ENCODE measurements at regions not wholly inside any gene's neighbourhood (a gene's known extent, or its start where the extent isn't known, plus 50 kb on each side); places are given as distances from the start of the nearest gene placed in this dataset.

DNA sequence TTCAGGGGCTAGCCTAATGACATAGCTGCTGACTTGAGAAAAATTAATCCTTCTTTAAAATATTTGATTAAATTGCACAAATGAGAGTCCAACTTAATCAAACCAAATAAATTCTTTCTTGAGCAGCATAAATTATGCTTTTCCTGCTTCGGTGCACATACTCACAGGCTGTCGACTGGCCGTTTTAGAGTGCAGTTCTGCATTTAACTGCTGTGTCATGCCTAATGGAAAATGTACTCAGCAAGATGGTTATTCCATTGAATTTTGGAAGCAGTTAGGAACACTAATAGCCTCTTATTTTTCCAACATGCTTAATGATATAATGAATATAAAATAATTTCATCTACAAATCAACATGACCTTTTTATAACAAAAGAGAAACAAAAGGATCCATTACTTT lies 266.1 kb upstream of the LRIG3 start:
- H3K36me3 ChIP-seq (ENCODE audit: control insufficient read depth, insufficient read depth, low read length), result no peaks in the 10 kb centered on the region
- TF ChIP-seq, protein P1, sequence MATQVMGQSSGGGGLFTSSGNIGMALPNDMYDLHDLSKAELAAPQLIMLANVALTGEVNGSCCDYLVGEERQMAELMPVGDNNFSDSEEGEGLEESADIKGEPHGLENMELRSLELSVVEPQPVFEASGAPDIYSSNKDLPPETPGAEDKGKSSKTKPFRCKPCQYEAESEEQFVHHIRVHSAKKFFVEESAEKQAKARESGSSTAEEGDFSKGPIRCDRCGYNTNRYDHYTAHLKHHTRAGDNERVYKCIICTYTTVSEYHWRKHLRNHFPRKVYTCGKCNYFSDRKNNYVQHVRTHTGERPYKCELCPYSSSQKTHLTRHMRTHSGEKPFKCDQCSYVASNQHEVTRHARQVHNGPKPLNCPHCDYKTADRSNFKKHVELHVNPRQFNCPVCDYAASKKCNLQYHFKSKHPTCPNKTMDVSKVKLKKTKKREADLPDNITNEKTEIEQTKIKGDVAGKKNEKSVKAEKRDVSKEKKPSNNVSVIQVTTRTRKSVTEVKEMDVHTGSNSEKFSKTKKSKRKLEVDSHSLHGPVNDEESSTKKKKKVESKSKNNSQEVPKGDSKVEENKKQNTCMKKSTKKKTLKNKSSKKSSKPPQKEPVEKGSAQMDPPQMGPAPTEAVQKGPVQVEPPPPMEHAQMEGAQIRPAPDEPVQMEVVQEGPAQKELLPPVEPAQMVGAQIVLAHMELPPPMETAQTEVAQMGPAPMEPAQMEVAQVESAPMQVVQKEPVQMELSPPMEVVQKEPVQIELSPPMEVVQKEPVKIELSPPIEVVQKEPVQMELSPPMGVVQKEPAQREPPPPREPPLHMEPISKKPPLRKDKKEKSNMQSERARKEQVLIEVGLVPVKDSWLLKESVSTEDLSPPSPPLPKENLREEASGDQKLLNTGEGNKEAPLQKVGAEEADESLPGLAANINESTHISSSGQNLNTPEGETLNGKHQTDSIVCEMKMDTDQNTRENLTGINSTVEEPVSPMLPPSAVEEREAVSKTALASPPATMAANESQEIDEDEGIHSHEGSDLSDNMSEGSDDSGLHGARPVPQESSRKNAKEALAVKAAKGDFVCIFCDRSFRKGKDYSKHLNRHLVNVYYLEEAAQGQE (IDR thresholded peaks at IDR 0.05; ENCODE audit: insufficient read depth in 1 of 2, low read depth in 2 of 2, low read length in 1 of 2), result no peak
- no peak for TF ChIP-seq POLR2AphosphoS5 (IDR thresholded peaks at IDR 0.05; ENCODE audit: low read depth, low read length)
- no peak for TF ChIP-seq TCF7L2 (IDR thresholded peaks at IDR 0.05; ENCODE audit: low read depth, low read length)
- TF ChIP-seq, protein P2, sequence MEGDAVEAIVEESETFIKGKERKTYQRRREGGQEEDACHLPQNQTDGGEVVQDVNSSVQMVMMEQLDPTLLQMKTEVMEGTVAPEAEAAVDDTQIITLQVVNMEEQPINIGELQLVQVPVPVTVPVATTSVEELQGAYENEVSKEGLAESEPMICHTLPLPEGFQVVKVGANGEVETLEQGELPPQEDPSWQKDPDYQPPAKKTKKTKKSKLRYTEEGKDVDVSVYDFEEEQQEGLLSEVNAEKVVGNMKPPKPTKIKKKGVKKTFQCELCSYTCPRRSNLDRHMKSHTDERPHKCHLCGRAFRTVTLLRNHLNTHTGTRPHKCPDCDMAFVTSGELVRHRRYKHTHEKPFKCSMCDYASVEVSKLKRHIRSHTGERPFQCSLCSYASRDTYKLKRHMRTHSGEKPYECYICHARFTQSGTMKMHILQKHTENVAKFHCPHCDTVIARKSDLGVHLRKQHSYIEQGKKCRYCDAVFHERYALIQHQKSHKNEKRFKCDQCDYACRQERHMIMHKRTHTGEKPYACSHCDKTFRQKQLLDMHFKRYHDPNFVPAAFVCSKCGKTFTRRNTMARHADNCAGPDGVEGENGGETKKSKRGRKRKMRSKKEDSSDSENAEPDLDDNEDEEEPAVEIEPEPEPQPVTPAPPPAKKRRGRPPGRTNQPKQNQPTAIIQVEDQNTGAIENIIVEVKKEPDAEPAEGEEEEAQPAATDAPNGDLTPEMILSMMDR (IDR thresholded peaks at IDR 0.05), result no peak
- TF ChIP-seq SIN3A (IDR thresholded peaks at IDR 0.05; ENCODE audit: borderline replicate concordance, insufficient read depth, low read depth, low read length), result no peak
- BruUV-seq (replicated peaks), result no TSS peak
- intact Hi-C loops (cut with micrococcal nuclease; ENCODE audit: unreplicated experiment) (no loop called here), in situ Hi-C loops (cut with HindIII; ENCODE audit: low pct_unique_long_range_greater_than_20kb, low sequenced_read_pairs) (no loop called here)
- H3K4me1 ChIP-seq (ENCODE audit: control insufficient read depth, insufficient read depth, low read length), result no peaks in the 10 kb centered on the region
- H3K27ac ChIP-seq (ENCODE audit: low read length), result no peak overlapping the region
- no peak for DNase-seq (ENCODE audit: low read depth, low spot score)
- no peaks in the 10 kb centered on the region; the same call in 1 of the 2 replicates for H3K27me3 ChIP-seq (ENCODE audit: control insufficient read depth, insufficient read depth, low read length)
- no peak for ATAC-seq
- H3K4me3 ChIP-seq (ENCODE audit: low read depth in 2 of 2, low read length in 2 of 2), result no peak overlapping the region
- ChIA-PET CTCF (no interaction called here), POLR2A (no interaction called here)
- no peaks in the 10 kb centered on the region for H3K9me3 ChIP-seq (ENCODE audit: control insufficient read depth, insufficient read depth, low read depth, low read length)

DNA sequence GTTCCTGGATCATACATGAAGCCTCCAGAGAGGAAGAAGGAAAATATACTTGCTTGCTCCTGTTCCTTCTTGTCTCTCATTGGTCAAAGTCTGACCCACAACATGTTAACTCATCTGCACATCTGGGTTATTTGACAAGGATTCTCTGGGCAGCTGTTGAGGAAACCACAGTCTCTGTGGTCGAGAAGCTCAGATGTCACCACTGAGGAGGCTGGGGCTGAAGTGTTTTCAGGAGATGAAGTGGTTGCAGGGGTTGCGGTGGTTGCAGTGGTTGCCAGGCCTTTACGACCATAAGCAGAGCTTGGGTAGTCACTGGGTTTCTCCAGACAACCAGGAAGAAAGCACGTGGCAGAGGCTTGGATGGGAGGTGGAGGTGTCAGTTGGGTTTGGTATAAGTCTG lies 265.0 kb upstream of the LRIG3 start:
- no peaks in the 10 kb centered on the region for H3K36me3 ChIP-seq (ENCODE audit: control insufficient read depth, insufficient read depth, low read length)
- ChIA-PET CTCF (no interaction called here), POLR2A (no interaction called here)
- no peaks in the 10 kb centered on the region for H3K9me3 ChIP-seq (ENCODE audit: control insufficient read depth, insufficient read depth, low read depth, low read length)
- no peaks in the 10 kb centered on the region for H3K4me1 ChIP-seq (ENCODE audit: control insufficient read depth, insufficient read depth, low read length)
- DNase-seq (ENCODE audit: low read depth, low spot score), result no peak
- no peaks in the 10 kb centered on the region; the same call in 1 of the 2 replicates for H3K27me3 ChIP-seq (ENCODE audit: control insufficient read depth, insufficient read depth, low read length)
- intact Hi-C loops (cut with micrococcal nuclease; ENCODE audit: unreplicated experiment) (no loop called here), in situ Hi-C loops (cut with HindIII; ENCODE audit: low pct_unique_long_range_greater_than_20kb, low sequenced_read_pairs) (no loop called here)
- ATAC-seq, result no peak
- no peak overlapping the region for H3K4me3 ChIP-seq (ENCODE audit: low read depth in 2 of 2, low read length in 2 of 2)
- TF ChIP-seq, protein P2 (IDR thresholded peaks at IDR 0.05), result no peak
- TF ChIP-seq POLR2AphosphoS5 (IDR thresholded peaks at IDR 0.05; ENCODE audit: low read depth, low read length) (no peak), SIN3A (IDR thresholded peaks at IDR 0.05; ENCODE audit: borderline replicate concordance, insufficient read depth, low read depth, low read length) (no peak), TCF7L2 (IDR thresholded peaks at IDR 0.05; ENCODE audit: low read depth, low read length) (no peak)
- TF ChIP-seq, protein P1 (IDR thresholded peaks at IDR 0.05; ENCODE audit: insufficient read depth in 1 of 2, low read depth in 2 of 2, low read length in 1 of 2), result no peak
- BruUV-seq (replicated peaks), result no TSS peak
- no peak overlapping the region for H3K27ac ChIP-seq (ENCODE audit: low read length)
